Coronary artery (tissue), 2 donors: ENCODE measurements at regions not wholly inside any gene's neighbourhood (a gene's known extent, or its start where the extent isn't known, plus 50 kb on each side); places are given as distances from the start of the nearest gene placed in this dataset.

ENCODE experiments used
- DNase-seq: peaks from one replicate; pipeline ENCODE4 v3.0.0-alpha.2; 2017; ENCODE audit warnings: low spot score
- H3K27ac ChIP-seq, 2 donors: fragments of 200-600 bp; sonication (generic); one replicate each; pipeline ENCODE4 v1.5.1; 2016 to 2019
- H3K4me3 ChIP-seq: fragments of 200-600 bp; sonication (generic); 2 replicates; pipeline ENCODE4 v1.5.1; 2016; ENCODE audit warnings: mild to moderate bottlenecking, moderate library complexity
- TF ChIP-seq, protein P1 (sequence below): fragments of 200-600 bp; sonication (generic); IDR thresholded peaks from one replicate; pipeline ENCODE4 v1.5.1; 2019; ENCODE audit warnings: antibody characterized with exemption

- no peak overlapping the region for H3K27ac ChIP-seq
- DNase-seq: no peak
- H3K4me3 ChIP-seq: no peak overlapping the region
- TF ChIP-seq, protein P1, sequence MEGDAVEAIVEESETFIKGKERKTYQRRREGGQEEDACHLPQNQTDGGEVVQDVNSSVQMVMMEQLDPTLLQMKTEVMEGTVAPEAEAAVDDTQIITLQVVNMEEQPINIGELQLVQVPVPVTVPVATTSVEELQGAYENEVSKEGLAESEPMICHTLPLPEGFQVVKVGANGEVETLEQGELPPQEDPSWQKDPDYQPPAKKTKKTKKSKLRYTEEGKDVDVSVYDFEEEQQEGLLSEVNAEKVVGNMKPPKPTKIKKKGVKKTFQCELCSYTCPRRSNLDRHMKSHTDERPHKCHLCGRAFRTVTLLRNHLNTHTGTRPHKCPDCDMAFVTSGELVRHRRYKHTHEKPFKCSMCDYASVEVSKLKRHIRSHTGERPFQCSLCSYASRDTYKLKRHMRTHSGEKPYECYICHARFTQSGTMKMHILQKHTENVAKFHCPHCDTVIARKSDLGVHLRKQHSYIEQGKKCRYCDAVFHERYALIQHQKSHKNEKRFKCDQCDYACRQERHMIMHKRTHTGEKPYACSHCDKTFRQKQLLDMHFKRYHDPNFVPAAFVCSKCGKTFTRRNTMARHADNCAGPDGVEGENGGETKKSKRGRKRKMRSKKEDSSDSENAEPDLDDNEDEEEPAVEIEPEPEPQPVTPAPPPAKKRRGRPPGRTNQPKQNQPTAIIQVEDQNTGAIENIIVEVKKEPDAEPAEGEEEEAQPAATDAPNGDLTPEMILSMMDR: no peak
Measured at GRCh38 chr22:22032906-22033802, 50.6 kb upstream of the TOP3B start.

- DNase-seq: no peak
- H3K27ac ChIP-seq: peak overlapping the region in 1 of 2 donors; percentile 38
- TF ChIP-seq, protein P1: no peak
- no peak overlapping the region for H3K4me3 ChIP-seq
Measured at GRCh38 chr22:22032099-22032905, 49.7 kb upstream of the TOP3B start.
